ENCODE measurements at regions not wholly inside any gene's neighbourhood (a gene's known extent, or its start where the extent isn't known, plus 50 kb on each side); places are given as distances from the start of the nearest gene placed in this dataset.

- DNase-seq (ENCODE audit: extremely low read depth, low read depth): no peak
Observed at GRCh38 chr2:228866044-228866443, 405.0 kb downstream of the PID1 start.

GRCh38 chr2:228864131-228864530 lies 407.0 kb downstream of the PID1 start:
- DNase-seq (ENCODE audit: extremely low read depth, low read depth): no peak

GRCh38 chr2:228860601-228861285 lies 410.3 kb downstream of the PID1 start:
- no peak for DNase-seq (ENCODE audit: extremely low read depth, low read depth)

GRCh38 chr2:228853151-228853550 lies 417.9 kb downstream of the PID1 start:
- DNase-seq (ENCODE audit: extremely low read depth, low read depth): no peak

GRCh38 chr2:228848638-228849037 lies 422.4 kb downstream of the PID1 start:
- no peak for DNase-seq (ENCODE audit: extremely low read depth, low read depth)

GRCh38 chr2:228847684-228848083 lies 423.4 kb downstream of the PID1 start:
- DNase-seq (ENCODE audit: extremely low read depth, low read depth): no peak

GRCh38 chr2:228846161-228846560 lies 424.9 kb downstream of the PID1 start:
- DNase-seq (ENCODE audit: extremely low read depth, low read depth): no peak

GRCh38 chr2:228845162-228845925 lies 425.7 kb downstream of the PID1 start:
- DNase-seq (ENCODE audit: extremely low read depth, low read depth): no peak

GRCh38 chr2:228841877-228842276 lies 429.2 kb downstream of the PID1 start:
- DNase-seq (ENCODE audit: extremely low read depth, low read depth): no peak

GRCh38 chr2:228841475-228841874 lies 429.6 kb downstream of the PID1 start:
- no peak for DNase-seq (ENCODE audit: extremely low read depth, low read depth)

- DNase-seq (ENCODE audit: extremely low read depth, low read depth): no peak
Observed at GRCh38 chr2:228840743-228841114, 430.4 kb downstream of the PID1 start.

- no peak for DNase-seq (ENCODE audit: extremely low read depth, low read depth)
Observed at GRCh38 chr2:228840113-228840742, 430.9 kb downstream of the PID1 start.

GRCh38 chr2:228839421-228839876 lies 431.6 kb downstream of the PID1 start:
- no peak for DNase-seq (ENCODE audit: extremely low read depth, low read depth)

- no peak for DNase-seq (ENCODE audit: extremely low read depth, low read depth)
Observed at GRCh38 chr2:228838819-228839218, 432.3 kb downstream of the PID1 start.

GRCh38 chr2:228828397-228828796 lies 442.7 kb downstream of the PID1 start:
- no peak for DNase-seq (ENCODE audit: extremely low read depth, low read depth)

GRCh38 chr2:228827056-228827700 lies 443.9 kb downstream of the PID1 start:
- DNase-seq (ENCODE audit: extremely low read depth, low read depth): no peak

- DNase-seq (ENCODE audit: extremely low read depth, low read depth): no peak
Observed at GRCh38 chr2:228819701-228820100, 451.4 kb downstream of the PID1 start.

- DNase-seq (ENCODE audit: extremely low read depth, low read depth): no peak
Observed at GRCh38 chr2:228802181-228803071, 468.7 kb downstream of the PID1 start.

- DNase-seq (ENCODE audit: extremely low read depth, low read depth): no peak
Observed at GRCh38 chr2:228801451-228801850, 469.6 kb downstream of the PID1 start.

- no peak for DNase-seq (ENCODE audit: extremely low read depth, low read depth)
Observed at GRCh38 chr2:228799208-228799588, 471.9 kb downstream of the PID1 start.

All from NCI-H460 (cell line).